IMR-90 (cell line): ENCODE measurements at regions not wholly inside any gene's neighbourhood (a gene's known extent, or its start where the extent isn't known, plus 50 kb on each side); places are given as distances from the start of the nearest gene placed in this dataset.

Source experiments
- ATAC-seq: fragments of 200-7000 bp; cut with Tn5 transposase; 2 replicates; pipeline ENCODE4 v1.9.1; 2020; ENCODE audit warnings: low read depth, mild to moderate bottlenecking, moderate library complexity
- BruUV-seq: library from RNA; stranded (reverse); fragments of 400-500 nt; replicated peaks from 2 replicates; lab custom pipeline; 2021; lab: Mats Ljungman, UMichigan
- CTCF ChIA-PET: fragments of 300-600 bp; formaldehyde crosslinking; extraction: SDS; loops from one replicate; lab custom pipeline; 2021; ENCODE audit warnings: antibody characterized with exemption; lab: Yijun Ruan, JAX
- POLR2A ChIA-PET: fragments of 300-600 bp; sonication (Branson Sonifier 250); formaldehyde crosslinking; loops from one replicate; lab custom pipeline; 2022; ENCODE audit warnings: antibody characterized with exemption; ENCODE audit not compliant: unreplicated experiment; lab: Charles Lee
- DNase-seq: peaks from one replicate; pipeline ENCODE4 v3.0.0; 2013
- H2AFZ ChIP-seq: replicated peaks from 2 replicates; pipeline ENCODE3; 2013; ENCODE audit warnings: low read length, mild to moderate bottlenecking; ENCODE audit not compliant: poor library complexity
- H2AK5ac ChIP-seq: 2 replicates; pipeline ENCODE4 v1.6.1; 2013; ENCODE audit warnings: low read depth, low read length, inconsistent platforms
- H2AK9ac ChIP-seq: replicated peaks from 2 replicates; pipeline ENCODE3; 2013; ENCODE audit warnings: mild to moderate bottlenecking, low read depth, low read length, moderate library complexity; ENCODE audit not compliant: poor library complexity
- H2BK120ac ChIP-seq: 2 replicates; pipeline ENCODE4 v1.6.1; 2013; ENCODE audit warnings: low read depth, low read length, inconsistent platforms
- H2BK15ac ChIP-seq: 3 replicates; pipeline ENCODE4 v1.6.1; 2013; ENCODE audit warnings: low read depth, low read length, inconsistent platforms
- H2BK20ac ChIP-seq: 2 replicates; pipeline ENCODE4 v1.6.1; 2013; ENCODE audit warnings: low read depth, mild to moderate bottlenecking, inconsistent platforms, low read length, moderate library complexity
- H2BK5ac ChIP-seq: 2 replicates; pipeline ENCODE4 v1.6.1; 2013; ENCODE audit warnings: mild to moderate bottlenecking, low read depth, low read length, inconsistent platforms; ENCODE audit not compliant: poor library complexity, severe bottlenecking
- H3K14ac ChIP-seq: replicated peaks from 2 replicates; pipeline ENCODE4 v1.6.1; 2013; ENCODE audit warnings: low read depth, low read length, inconsistent platforms
- H3K18ac ChIP-seq: 2 replicates; pipeline ENCODE4 v1.6.1; 2013; ENCODE audit warnings: low read depth, low read length, control low read depth
- H3K23ac ChIP-seq: 2 replicates; pipeline ENCODE4 v1.6.1; 2013; ENCODE audit warnings: low read depth, low read length, inconsistent platforms
- H3K27ac ChIP-seq: 2 replicates; pipeline ENCODE4 v1.5.1; 2013; ENCODE audit warnings: mild to moderate bottlenecking, control low read depth, low read length; ENCODE audit not compliant: insufficient read depth
- H3K27me3 ChIP-seq: 2 replicates; pipeline ENCODE4 v1.6.1; 2013; ENCODE audit warnings: low read length; ENCODE audit not compliant: control insufficient read depth, insufficient read depth
- H3K36me3 ChIP-seq: 2 replicates; pipeline ENCODE4 v1.6.1; 2013; ENCODE audit warnings: low read length, mixed read lengths; ENCODE audit not compliant: control insufficient read depth, insufficient read depth
- H3K4ac ChIP-seq: 2 replicates; pipeline ENCODE4 v1.6.1; 2013; ENCODE audit warnings: low read depth, low read length, inconsistent platforms
- H3K4me1 ChIP-seq: 2 replicates; pipeline ENCODE4 v1.6.1; 2013; ENCODE audit warnings: low read length, mixed read lengths; ENCODE audit not compliant: control insufficient read depth, insufficient read depth
- H3K4me2 ChIP-seq: 2 replicates; pipeline ENCODE4 v1.6.1; 2013; ENCODE audit warnings: low read depth, mild to moderate bottlenecking, control low read depth, low read length, moderate library complexity
- H3K4me3 ChIP-seq: 2 replicates; pipeline ENCODE4 v1.5.1; 2013; ENCODE audit warnings: low read depth, mild to moderate bottlenecking, control low read depth, low read length, moderate library complexity; ENCODE audit not compliant: insufficient read depth
- H3K56ac ChIP-seq: 2 replicates; pipeline ENCODE4 v1.6.1; 2013; ENCODE audit warnings: low read length, inconsistent platforms; ENCODE audit not compliant: insufficient read depth; ENCODE audit errors: extremely low read depth
- H3K79me1 ChIP-seq, 2 experiments: 2 replicates each; pipeline ENCODE4 v1.6.1; 2013; ENCODE audit warnings: low read length in 2 of 2, inconsistent platforms in 1 of 2, low read depth in 1 of 2
- H3K9ac ChIP-seq: 2 replicates; pipeline ENCODE4 v1.6.1; 2013; ENCODE audit warnings: low read depth, low read length, control low read depth
- H3K9me1 ChIP-seq: 2 replicates; pipeline ENCODE4 v1.6.1; 2013; ENCODE audit warnings: low read length, inconsistent platforms; ENCODE audit not compliant: insufficient read depth
- H3K9me3 ChIP-seq: 2 replicates; pipeline ENCODE4 v1.6.1; 2013; ENCODE audit warnings: low read length; ENCODE audit not compliant: control insufficient read depth, insufficient read depth
- H4K20me1 ChIP-seq: 2 replicates; pipeline ENCODE4 v1.6.1; 2013; ENCODE audit warnings: low read length, inconsistent platforms; ENCODE audit not compliant: insufficient read depth
- H4K5ac ChIP-seq: 2 replicates; pipeline ENCODE4 v1.6.1; 2013; ENCODE audit warnings: mild to moderate bottlenecking, low read depth, low read length, control low read depth
- H4K8ac ChIP-seq, 2 experiments: 2 replicates each; pipeline ENCODE4 v1.6.1; 2013; ENCODE audit warnings: low read depth in 2 of 2, low read length in 2 of 2, control low read depth in 1 of 2, inconsistent platforms in 1 of 2
- H4K91ac ChIP-seq: 2 replicates; pipeline ENCODE4 v1.6.1; 2013; ENCODE audit warnings: low read depth, low read length, inconsistent platforms; ENCODE audit not compliant: insufficient read depth
- BHLHE40 ChIP-seq: fragments of 150-350 bp; IDR thresholded peaks from 2 replicates; pipeline ENCODE4 v1.6.1; 2016; ENCODE audit warnings: mild to moderate bottlenecking, low read depth, low read length
- CHD1 ChIP-seq: IDR thresholded peaks from 2 replicates; pipeline ENCODE4 v1.6.1; 2012; ENCODE audit warnings: low read depth, low read length, improper control_type of control experiment
- CTCF ChIP-seq: conservative IDR thresholded peaks from 2 replicates; pipeline ENCODE4 v1.5.1; 2012; ENCODE audit warnings: mild to moderate bottlenecking, low read depth, low read length, improper control_type of control experiment
- ELK1 ChIP-seq: fragments of 150-350 bp; IDR thresholded peaks from 2 replicates; pipeline ENCODE4 v1.6.1; 2016; ENCODE audit warnings: low read depth, mild to moderate bottlenecking, low read length, moderate library complexity, borderline replicate concordance
- FOS ChIP-seq: fragments of 150-350 bp; IDR thresholded peaks from 2 replicates; pipeline ENCODE4 v1.6.1; 2016; ENCODE audit warnings: low read depth, low read length
- MAFK ChIP-seq: IDR thresholded peaks from 2 replicates; pipeline ENCODE4 v1.6.1; 2012; ENCODE audit warnings: low read depth, low read length, improper control_type of control experiment
- MAZ ChIP-seq: IDR thresholded peaks from 2 replicates; pipeline ENCODE4 v1.6.1; 2012; ENCODE audit warnings: low read depth, mild to moderate bottlenecking, low read length, improper control_type of control experiment, moderate library complexity, borderline replicate concordance
- MXI1 ChIP-seq: IDR thresholded peaks from 2 replicates; pipeline ENCODE4 v1.6.1; 2012; ENCODE audit warnings: low read depth, mild to moderate bottlenecking, low read length, moderate library complexity, borderline replicate concordance
- NFE2L2 ChIP-seq: fragments of 150-350 bp; IDR thresholded peaks from 2 replicates; pipeline ENCODE4 v1.6.1; 2016; ENCODE audit warnings: low read depth, mild to moderate bottlenecking, low read length
- POLR2A ChIP-seq: IDR thresholded peaks from 2 replicates; pipeline ENCODE4 v1.6.1; 2012; ENCODE audit warnings: mild to moderate bottlenecking, low read depth, low read length
- RAD21 ChIP-seq: IDR thresholded peaks from 2 replicates; pipeline ENCODE4 v1.6.1; 2012; ENCODE audit warnings: low read length, improper control_type of control experiment
- RCOR1 ChIP-seq: IDR thresholded peaks from 2 replicates; pipeline ENCODE4 v1.6.1; 2012; ENCODE audit warnings: mild to moderate bottlenecking, low read length, improper control_type of control experiment; ENCODE audit not compliant: insufficient replicate concordance
- RFX5 ChIP-seq: IDR thresholded peaks from 2 replicates; pipeline ENCODE4 v1.8.0; 2012; ENCODE audit warnings: low read depth, mild to moderate bottlenecking, low read length, moderate library complexity
- SMC3 ChIP-seq: fragments of 150-350 bp; IDR thresholded peaks from 2 replicates; pipeline ENCODE4 v1.6.1; 2016; ENCODE audit warnings: low read depth, mild to moderate bottlenecking, antibody characterized with exemption, low read length, moderate library complexity
- WGBS, 2 experiments: methylation state at CpG; one replicate each; pipeline versions ENCODE4 v1.1.5 to v1.1.7; 2013; ENCODE audit warnings: missing lambda C conversion rate in 2 of 2; ENCODE audit not compliant: insufficient read length in 1 of 2; ENCODE audit errors: extremely low coverage in 2 of 2; 5-methylcytosine and 5-hydroxymethylcytosine counted together
- dilution Hi-C: fragments of 300-500 bp; cut with HindIII; formaldehyde crosslinking; loops from one replicate; pipeline ENCODE4 v1.14.3; 2018; ENCODE audit warnings: low sequenced_read_pairs; ENCODE audit not compliant: unreplicated experiment
- in situ Hi-C: fragments of 300-500 bp; cut with MboI; formaldehyde crosslinking; loops from 3 replicates; pipeline ENCODE4 v1.14.3; 2019; ENCODE audit warnings: low sequenced_read_pairs, inconsistent platforms, mixed read lengths
- intact Hi-C: fragments of 100-400 bp; cut with micrococcal nuclease; formaldehyde crosslinking; loops from 2 replicates; pipeline ENCODE4 v1.10.0; 2022

- in situ Hi-C loops (loop anchor here (10.0 to 25.0 kb wide), 2 partner anchors 391 to 804 kb away; partner anchors contain the start of gene MAP9), intact Hi-C loops (loop anchor here (10.0 kb wide), 1 partner anchor 801 kb away; no protein-coding TSS in a partner anchor), dilution Hi-C loops (no loop called here)
- Histone ChIP-seq H2BK120ac (no peak overlapping the region), H3K4me1 (no peaks in the 10 kb centered on the region), H3K4me2 (no peak overlapping the region), H3K27ac (no peak overlapping the region), H3K4me3 (no peak overlapping the region), H2AK9ac (no peak overlapping the region), H3K9me3 (no peaks in the 10 kb centered on the region), H4K20me1 (no peaks in the 10 kb centered on the region), H3K9me1 (no peaks in the 10 kb centered on the region), H2BK20ac (no peak overlapping the region), H3K27me3 (no peaks in the 10 kb centered on the region), H4K91ac (no peak overlapping the region), H2BK15ac (no peak overlapping the region), H3K79me1 (no peaks in the 10 kb centered on the region), H3K36me3 (no peaks in the 10 kb centered on the region), H3K18ac (no peak overlapping the region), H4K8ac (no peak overlapping the region), H4K5ac (no peak overlapping the region), H2AK5ac (no peak overlapping the region), H3K56ac (no peak overlapping the region), H3K14ac (no peak overlapping the region), H2BK5ac (no peak overlapping the region), H3K4ac (no peak overlapping the region), H2AFZ (no peak overlapping the region), H3K23ac (no peak overlapping the region), H3K9ac (no peak overlapping the region)
- WGBS, 2 experiments = no CpG with 5 or more reads among the region's 5 CpGs
- no TSS peak for BruUV-seq
- POLR2A ChIA-PET = no interaction called here
- CTCF ChIA-PET = interaction anchor here (1.6 kb wide), 1 partner anchor 804 kb away, joined by 3 read pairs; no protein-coding TSS in a partner anchor
- ATAC-seq = no peak
- TF ChIP-seq RFX5 (no peak), CHD1 (no peak), MXI1 (no peak), SMC3 (no peak), ELK1 (no peak), RAD21 (no peak), RCOR1 (no peak), MAFK (no peak), NFE2L2 (no peak), MAZ (no peak), BHLHE40 (no peak), POLR2A (no peak), CTCF (no peak), FOS (no peak)
- DNase-seq = no peak
Observed at GRCh38 chr4:154983714-154984113, 202.6 kb downstream of the RBM46 start.
